ENCODE measurements at regions not wholly inside any gene's neighbourhood (a gene's known extent, or its start where the extent isn't known, plus 50 kb on each side); places are given as distances from the start of the nearest gene placed in this dataset.

GRCh38 chr11:57871231-57871630 is 109.6 kb downstream of the CTNND1 start:
- Histone ChIP-seq H3K4me1 (no peaks in the 10 kb centered on the region), H3K27me3 (no peaks in the 10 kb centered on the region), H3K27ac (replicated peaks in 1 of 4) (no peak overlapping the region), H3K9me3 (no peaks in the 10 kb centered on the region), H3K4me3 (no peak overlapping the region), H3K36me3 (no peaks in the 10 kb centered on the region)
- WGBS: 89% methylated on average over 7 of the region's 7 CpGs
- intact Hi-C loops (cut with DNase I): no loop called here
- DNase-seq (ENCODE audit: extremely low spot score): no peak
- TF ChIP-seq CTCF (IDR thresholded peaks at IDR 0.05): no peak
- no peak for TF ChIP-seq POLR2A (IDR thresholded peaks at IDR 0.05; ENCODE audit: low read depth)
- no peak for TF ChIP-seq POLR2AphosphoS5 (IDR thresholded peaks at IDR 0.05)
- no peak for TF ChIP-seq EP300 (IDR thresholded peaks at IDR 0.05)

- intact Hi-C loops (cut with DNase I): no loop called here
- Histone ChIP-seq H3K4me1 (no peaks in the 10 kb centered on the region), H3K9me3 (no peaks in the 10 kb centered on the region), H3K4me3 (no peak overlapping the region), H3K36me3 (no peaks in the 10 kb centered on the region), H3K27ac (replicated peaks in 1 of 4) (no peak overlapping the region), H3K27me3 (no peaks in the 10 kb centered on the region)
- TF ChIP-seq EP300 (IDR thresholded peaks at IDR 0.05): no peak
- no peak for TF ChIP-seq POLR2AphosphoS5 (IDR thresholded peaks at IDR 0.05)
- no peak for DNase-seq (ENCODE audit: extremely low spot score)
- WGBS: 79% methylated on average over 7 of the region's 7 CpGs
Observed at GRCh38 chr11:57873196-57873911, 111.8 kb downstream of the CTNND1 start.

GRCh38 chr11:57874981-57875380 is 113.4 kb downstream of the CTNND1 start:
- Histone ChIP-seq H3K36me3 (no peaks in the 10 kb centered on the region), H3K4me1 (no peaks in the 10 kb centered on the region), H3K9me3 (no peaks in the 10 kb centered on the region), H3K27me3 (no peaks in the 10 kb centered on the region), H3K27ac (replicated peaks in 1 of 4) (no peak overlapping the region), H3K4me3 (no peak overlapping the region)
- TF ChIP-seq CTCF (IDR thresholded peaks at IDR 0.05) (no peak), POLR2AphosphoS5 (IDR thresholded peaks at IDR 0.05) (no peak), EP300 (IDR thresholded peaks at IDR 0.05) (no peak), POLR2A (IDR thresholded peaks at IDR 0.05; ENCODE audit: low read depth) (no peak)
- no peak for DNase-seq (ENCODE audit: extremely low spot score)
- intact Hi-C loops (cut with DNase I): no loop called here
- WGBS: 70% methylated on average over 10 of the region's 10 CpGs

- H3K27ac ChIP-seq (replicated peaks in 1 of 4): no peak overlapping the region
- intact Hi-C loops (cut with DNase I): no loop called here
- no peaks in the 10 kb centered on the region for H3K36me3 ChIP-seq
- H3K4me3 ChIP-seq: no peak overlapping the region
- H3K9me3 ChIP-seq: no peaks in the 10 kb centered on the region
- no peaks in the 10 kb centered on the region for H3K27me3 ChIP-seq
- WGBS: 59% methylated on average over 3 of the region's 3 CpGs
- no peaks in the 10 kb centered on the region for H3K4me1 ChIP-seq
- TF ChIP-seq POLR2AphosphoS5 (IDR thresholded peaks at IDR 0.05): no peak
- TF ChIP-seq POLR2A (IDR thresholded peaks at IDR 0.05; ENCODE audit: low read depth): no peak
- no peak for TF ChIP-seq EP300 (IDR thresholded peaks at IDR 0.05)
- no peak for TF ChIP-seq CTCF (IDR thresholded peaks at IDR 0.05)
- DNase-seq (ENCODE audit: extremely low spot score): no peak
Observed at GRCh38 chr11:57881647-57882046, 120.0 kb downstream of the CTNND1 start.

GRCh38 chr11:57883630-57884029 is 122.0 kb downstream of the CTNND1 start:
- TF ChIP-seq POLR2A (IDR thresholded peaks at IDR 0.05; ENCODE audit: low read depth) (no peak), CTCF (IDR thresholded peaks at IDR 0.05) (no peak), POLR2AphosphoS5 (IDR thresholded peaks at IDR 0.05) (no peak), EP300 (IDR thresholded peaks at IDR 0.05) (no peak)
- intact Hi-C loops (cut with DNase I): no loop called here
- Histone ChIP-seq H3K36me3 (no peaks in the 10 kb centered on the region), H3K4me3 (no peak overlapping the region), H3K9me3 (no peaks in the 10 kb centered on the region), H3K4me1 (no peaks in the 10 kb centered on the region), H3K27me3 (no peaks in the 10 kb centered on the region), H3K27ac (replicated peaks in 1 of 4) (no peak overlapping the region)
- no peak for DNase-seq (ENCODE audit: extremely low spot score)
- WGBS: 80% methylated on average over 1 of the region's 1 CpG

Measured in esophagus muscularis mucosa (tissue), 4 donors.